DMS 273 treated with DMSO at 0.1 percent for 48 hours (cell line): ENCODE measurements at regions not wholly inside any gene's neighbourhood (a gene's known extent, or its start where the extent isn't known, plus 50 kb on each side); places are given as distances from the start of the nearest gene placed in this dataset.
"Not testable (repeated sequence)": the region's sequence is repeated elsewhere in the genome, so short reads cannot be mapped to it uniquely, and the experiment has no call there.

Experiments used
- DNase-seq: peaks from one replicate; lab custom pipeline; 2025; lab: John Stamatoyannopoulos, UW

DNA sequence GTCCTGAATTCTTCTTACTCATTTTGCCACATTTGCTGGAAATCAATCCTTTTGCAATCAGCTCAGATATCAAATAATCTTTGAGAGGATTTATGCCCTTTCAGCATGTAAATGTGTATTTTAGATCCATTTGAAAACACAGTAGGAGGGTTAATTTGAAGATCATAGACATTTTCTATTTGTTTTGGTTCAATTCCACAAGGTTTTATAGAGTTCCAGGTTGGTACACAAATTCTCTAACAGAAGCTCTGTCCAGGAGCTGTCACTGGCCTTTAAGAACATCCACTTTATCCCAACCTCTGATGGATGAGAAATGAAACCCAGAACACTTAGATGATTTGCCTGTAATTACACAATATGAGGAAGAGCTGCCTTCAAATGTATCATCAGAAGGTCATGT, 157.3 kb upstream of the CHAC2 start:
- DNase-seq = no peak

DNA sequence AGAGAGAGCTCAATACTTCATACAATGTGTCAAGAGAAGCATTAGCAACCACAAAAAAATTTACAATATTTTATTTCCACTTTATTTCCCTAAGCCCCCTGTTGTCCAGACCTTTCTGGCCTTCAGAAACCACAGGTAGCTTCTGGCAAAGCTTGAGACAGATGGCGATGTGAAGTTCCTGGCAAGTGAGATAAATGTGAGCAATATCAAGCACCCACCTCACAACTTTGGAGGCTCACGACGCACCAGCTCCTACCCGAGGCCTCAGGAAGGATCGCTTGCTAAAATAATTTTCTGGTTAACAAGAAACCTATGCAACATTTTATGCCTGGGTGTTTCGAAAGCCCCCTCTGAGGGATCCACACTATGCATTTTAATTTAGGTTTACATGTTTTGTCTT, 158.1 kb upstream of the CHAC2 start:
- peak; percentile 57 for DNase-seq

DNA sequence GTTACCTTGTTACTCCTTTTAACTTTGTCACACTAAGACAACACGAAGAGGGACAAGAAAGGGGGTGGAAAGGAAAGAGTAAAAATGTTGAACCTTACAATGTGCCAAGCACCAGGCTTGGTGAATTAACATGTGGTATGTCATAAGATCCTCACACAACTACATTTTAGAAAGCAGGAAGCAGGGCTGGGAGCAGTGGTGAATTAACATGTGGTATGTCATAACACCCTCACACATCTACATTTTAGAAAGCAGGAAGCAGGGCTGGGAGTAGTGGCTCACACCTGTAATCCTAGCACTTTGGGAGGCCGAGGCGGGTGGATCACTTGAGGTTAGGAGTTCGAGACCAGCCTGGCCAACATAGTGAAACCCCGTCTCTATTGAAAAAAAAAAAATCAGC, 159.3 kb upstream of the CHAC2 start:
- no peak for DNase-seq

DNA sequence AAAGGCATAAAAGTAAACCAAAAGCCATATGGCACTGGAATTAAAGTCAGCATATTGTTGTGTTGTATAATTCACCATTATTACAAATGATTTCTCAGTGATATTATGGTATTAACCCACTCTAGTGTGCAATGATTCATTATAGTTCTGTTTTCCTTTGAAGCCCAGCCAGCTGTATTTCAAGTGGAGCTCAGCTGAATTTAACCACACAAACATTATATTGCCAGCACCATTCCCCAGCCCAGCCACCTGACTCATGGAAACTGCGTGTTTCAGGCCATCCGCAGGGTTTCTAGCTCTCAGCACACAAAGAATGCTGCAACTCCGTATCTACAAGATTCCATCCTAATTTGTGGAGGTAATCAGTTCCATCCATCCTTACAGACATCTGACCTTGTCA, 166.8 kb upstream of the CHAC2 start:
- peak; percentile 16 for DNase-seq

DNA sequence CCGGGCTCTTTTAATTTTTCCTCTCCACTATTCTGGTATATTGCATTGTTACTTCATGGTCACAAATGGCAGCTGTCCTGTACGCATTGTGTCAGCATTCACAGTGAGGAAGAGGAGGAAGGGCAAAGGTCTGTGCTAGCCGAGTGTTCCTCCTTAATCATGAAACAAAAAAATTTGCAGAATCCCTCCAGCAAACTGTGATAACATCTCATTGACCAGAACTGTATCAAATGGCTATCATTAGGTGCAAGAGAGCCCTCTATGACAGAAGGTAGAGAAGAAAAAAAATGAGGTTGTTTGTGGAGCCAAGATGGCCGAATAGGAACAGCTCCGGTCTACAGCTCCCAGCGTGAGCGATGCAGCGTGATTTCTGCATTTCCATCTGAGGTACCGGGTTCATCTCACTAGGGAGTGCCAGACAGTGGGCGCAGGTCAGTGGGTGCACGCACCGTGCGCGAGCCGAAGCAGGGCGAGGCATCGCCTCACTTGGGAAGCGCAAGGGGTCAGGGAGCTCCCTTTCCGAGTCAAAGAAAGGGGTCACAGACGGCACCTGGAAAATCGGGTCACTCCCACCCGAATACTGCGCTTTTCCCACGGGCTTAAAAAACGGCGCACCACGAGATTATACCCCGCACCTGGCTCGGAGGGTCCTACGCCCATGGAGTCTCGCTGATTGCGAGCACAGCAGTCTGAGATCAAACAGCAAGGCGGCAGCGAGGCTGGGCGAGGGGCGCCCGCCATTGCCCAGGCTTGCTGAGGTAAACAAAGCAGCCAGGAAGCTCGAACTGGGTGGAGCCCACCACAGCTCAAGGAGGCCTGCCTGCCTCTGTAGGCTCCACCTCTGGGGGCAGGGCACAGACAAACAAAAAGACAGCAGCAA, 180.6 kb upstream of the CHAC2 start:
- DNase-seq = not testable (repeated sequence)

DNA sequence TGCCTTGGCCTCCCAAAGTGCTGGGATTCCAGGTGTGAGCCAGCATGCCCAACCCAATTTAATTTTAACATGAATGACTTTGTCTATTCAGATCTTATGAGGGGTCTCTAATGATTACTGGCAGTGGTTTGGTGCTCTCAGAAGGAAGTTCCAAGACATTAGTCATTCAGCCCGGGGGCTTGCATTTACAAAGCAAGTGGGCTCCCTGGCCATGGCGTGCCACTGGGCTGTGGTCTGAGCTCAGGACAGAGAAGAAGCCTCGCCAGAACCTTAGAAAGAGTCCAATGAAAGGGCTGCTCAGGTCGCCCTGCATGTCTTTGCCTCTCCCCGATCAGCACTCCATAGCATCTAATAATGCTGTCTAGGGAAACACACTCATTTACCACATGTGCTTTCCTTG, 182.6 kb upstream of the CHAC2 start:
- no peak for DNase-seq

DNA sequence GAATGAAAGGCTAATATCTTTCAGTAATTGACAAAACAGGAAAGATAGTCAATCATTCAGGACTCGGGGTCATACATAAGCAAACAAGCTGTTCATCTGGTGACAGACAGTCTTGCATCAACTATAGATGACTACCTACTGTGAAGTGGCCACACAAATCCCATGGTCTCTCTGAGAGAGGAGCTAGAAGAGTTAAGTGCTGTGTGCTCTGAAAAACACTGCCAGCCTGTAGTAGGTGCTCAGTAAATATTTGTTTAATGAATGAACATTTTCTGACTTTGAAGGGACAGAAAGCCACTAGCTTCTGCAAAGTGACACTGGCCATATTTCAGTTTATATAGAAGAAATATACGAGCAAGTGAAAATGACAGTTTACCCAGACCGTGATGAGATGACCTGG, 184.0 kb upstream of the CHAC2 start:
- no peak for DNase-seq

DNA sequence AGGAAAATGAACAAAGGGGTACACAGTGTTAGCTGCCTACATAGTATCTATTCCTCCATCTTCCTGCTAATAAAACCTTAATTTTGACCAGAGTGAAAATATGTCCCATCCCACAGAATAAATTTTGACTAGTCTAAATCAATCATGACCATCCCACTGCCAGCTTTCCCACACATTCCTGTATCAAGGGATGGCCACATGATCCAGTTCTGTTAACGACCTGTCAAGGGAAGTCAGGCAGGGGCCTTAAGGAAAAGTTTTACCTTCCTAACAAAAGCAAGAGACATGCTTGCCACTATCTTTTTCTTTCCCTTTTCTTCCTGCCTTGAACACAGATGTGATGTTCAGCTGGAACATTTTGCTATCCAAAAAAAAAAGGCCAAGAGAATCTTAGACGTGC, 185.0 kb upstream of the CHAC2 start:
- DNase-seq = no peak

DNA sequence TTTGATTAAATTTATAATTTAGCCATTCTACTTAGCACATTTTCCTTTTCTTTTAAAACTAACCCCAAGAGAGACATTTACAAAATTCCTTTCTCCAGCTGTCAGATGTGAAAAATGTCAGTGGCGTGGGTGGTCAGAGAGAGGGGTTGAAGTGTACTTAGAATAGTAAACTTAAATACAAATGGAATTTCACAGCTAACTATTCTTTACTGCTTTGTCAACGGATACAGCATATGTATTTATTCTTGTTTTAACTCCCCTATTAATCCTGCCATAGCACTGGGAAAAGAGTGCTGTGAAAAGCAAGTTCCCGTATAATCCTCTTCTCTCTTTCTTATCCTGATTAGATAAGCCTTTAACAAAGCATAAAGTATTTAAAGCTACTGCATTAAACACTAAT, 191.4 kb upstream of the CHAC2 start:
- DNase-seq = no peak

DNA sequence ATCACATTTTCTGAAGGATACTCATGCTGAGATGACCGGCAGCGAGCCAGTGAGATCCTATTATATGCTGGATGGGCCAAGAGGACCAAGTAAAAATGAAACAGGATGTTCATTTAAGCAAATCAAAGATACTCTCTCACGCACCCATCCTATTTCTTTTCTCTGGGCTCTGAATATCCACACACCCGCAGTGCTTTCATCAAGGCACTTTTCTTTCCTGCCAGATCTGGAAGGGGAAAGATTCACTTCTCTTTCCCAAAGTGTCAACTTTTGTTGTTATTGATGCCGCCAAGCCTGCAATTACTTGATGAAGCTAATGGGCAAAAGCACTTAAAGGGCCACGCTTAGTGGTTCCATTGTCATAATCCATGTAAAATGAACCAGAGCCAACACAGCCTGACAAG, 191.9 kb upstream of the CHAC2 start:
- DNase-seq = no peak

DNA sequence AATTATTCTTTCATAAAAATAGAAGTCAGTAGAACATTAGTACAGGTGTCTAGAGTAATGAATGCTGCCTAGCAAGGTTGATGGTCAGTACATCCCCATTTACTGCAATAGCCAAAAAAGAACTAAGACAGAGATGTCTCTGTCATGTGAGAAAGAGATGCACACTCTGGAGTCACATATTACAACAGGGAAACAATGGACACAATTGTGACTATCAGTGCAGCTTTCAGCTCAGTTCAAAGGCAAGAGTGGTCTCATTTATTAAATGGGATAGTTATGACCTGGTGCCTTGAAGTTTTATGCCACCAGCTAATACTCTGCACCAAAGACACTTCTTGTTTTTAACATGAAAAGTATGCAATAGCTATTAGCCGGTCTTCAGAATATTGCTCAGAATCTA, 194.9 kb upstream of the CHAC2 start:
- DNase-seq = no peak

DNA sequence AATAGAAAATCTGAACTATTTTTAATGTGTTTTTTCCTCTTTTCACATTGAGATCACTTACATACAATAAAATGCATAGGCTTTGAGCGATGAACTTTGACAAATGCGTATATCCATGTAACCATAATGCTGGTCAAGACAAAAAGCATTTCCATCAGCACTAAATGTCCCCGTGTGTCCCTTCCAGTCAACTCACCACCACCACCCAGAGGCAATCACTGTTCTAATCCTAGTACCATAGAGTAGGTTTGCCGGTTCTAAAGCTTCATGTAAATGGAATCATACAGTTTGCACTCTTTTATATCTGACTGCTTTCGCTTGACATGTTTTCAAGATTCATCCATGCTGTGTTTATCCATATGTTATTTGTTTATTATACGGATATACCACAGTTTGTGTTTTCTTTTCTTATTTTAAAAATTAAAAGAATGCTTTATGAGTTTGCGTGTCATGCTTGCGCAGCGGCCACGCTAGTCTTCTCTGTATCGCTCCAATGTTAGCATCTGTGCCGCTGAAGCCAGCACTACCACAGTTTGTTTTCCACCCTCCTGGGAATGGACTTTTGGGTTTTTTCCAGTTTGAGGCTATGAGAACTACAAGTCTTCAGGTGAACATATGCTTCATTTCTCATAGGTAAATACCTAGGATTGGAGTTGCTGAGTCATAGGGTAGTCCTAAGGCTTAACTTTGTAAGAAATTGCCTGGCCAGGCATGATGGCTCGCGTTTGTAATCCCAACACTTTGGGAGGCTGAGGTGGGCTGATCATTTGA, 197.5 kb upstream of the CHAC2 start:
- DNase-seq = peak; percentile 75

DNA sequence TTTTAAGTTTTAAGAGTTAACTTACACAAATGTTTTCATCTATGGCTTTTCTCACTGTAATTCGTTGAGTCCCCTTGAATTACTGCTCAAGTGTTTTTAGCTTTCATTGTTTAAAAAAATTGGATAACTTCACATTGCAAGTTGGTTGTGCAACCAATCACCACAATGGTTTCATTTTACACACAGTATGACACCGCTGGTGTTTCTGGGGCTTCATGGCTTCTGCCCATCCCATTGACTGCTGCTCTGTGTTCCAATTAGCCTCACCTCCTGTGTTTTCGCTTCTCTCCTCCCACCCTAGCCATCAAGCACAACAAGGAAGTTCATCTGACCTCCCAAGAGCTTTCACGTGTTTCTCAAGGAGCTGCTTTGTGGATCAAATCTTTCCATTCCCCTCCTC, 199.1 kb upstream of the CHAC2 start:
- peak; percentile 81 for DNase-seq

DNA sequence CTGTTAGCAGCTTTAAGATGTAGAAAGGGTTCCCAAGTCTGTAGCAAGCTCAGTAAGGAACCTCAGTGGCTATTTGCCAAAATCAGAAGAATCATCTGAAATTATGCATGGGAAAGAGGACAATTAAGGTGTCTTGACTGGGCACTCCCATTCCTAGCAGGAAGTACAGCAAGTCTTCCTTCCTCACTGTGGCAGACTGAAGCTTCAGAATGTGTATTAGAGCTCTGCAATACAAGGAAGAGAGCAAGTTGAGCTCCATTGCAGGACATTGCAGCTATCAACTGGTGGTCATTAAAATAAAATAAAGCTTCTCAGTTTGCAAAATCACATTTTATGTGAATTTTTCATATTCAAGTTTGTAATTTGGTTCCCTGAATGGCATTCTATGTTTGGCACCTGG, 200.5 kb upstream of the CHAC2 start:
- DNase-seq = no peak

DNA sequence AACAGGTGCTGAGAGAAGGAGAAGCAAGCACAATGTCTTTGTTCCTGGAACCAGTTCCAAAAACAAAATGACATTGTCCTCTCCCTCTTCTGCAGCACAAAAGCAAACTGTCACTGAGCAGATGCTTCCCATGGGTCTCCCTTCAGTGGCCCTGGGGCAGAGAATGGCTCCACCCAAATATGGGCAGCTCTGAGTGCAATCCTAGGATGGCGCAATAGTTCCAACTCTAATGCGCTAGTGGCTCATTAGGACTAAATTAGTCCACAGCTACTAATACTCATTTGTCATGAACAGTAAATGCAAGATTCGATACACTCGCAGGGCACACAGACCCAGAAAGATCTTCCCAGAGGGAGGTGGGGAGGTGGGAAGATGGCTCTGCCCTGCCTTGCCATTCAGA, 205.2 kb upstream of the CHAC2 start:
- DNase-seq = no peak

DNA sequence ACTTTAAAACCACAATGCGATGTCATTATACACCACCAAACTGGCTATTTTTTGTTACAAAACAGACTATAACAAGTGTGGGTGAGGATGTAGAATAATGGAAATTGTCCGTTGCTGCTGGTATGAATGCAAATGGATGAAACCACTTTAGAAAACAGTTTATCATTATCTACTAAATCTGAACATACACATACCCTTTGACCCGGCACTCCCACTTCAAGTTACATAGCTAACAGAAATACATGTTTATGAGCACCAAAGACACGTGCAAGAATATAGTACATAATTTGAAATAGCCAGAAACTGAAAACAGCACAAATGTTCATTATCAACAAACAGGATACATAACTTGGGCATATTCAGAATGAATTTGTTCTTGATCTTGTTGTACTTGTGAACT, 206.4 kb upstream of the CHAC2 start:
- DNase-seq = no peak

DNA sequence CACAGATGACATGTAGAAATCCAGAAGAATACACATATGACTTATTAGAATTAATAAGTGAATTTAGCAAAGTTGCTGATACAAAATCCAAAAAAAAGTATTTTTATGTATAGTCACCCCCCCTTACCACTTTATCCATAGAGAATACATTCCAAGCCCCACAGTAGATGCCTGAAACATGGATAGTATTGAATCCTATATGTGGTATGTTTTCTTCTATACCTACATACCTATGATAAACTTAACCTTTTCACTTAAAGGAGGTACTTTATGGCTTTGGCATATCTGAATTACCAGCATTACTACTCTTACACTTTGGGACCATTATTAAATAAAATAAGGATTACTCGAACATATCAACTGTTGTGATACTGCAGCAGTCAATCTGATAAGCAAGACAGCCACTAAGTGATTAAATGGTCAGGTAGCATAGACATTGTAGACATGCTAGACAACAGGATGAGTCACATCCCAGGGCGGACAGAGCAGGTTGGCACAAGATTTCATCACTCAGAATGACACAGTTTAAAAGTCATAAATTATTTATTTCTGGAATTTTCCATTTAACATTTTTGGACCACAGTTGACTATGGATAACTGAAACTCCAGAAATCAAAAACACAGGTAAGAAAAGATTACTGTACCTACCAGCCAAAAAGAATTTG, 208.2 kb upstream of the CHAC2 start:
- no peak for DNase-seq

DNA sequence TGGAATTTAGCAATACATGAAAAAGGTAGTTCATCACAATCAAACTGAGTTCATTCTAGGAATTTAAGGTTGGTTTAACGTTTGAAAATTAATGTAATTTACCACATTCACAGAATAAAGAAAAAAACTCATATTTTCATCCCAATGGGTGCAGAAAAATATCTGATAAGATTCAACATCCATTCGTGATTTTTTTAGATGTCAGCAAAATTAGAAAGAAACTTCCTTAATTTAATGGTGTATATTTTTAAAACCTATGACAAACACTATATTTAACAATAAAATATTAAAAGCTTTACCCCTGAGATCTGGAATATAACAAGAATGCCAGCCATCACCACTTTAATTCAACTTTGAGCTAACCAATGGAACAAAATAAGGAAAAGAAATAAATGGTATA, 208.7 kb upstream of the CHAC2 start:
- no peak for DNase-seq

DNA sequence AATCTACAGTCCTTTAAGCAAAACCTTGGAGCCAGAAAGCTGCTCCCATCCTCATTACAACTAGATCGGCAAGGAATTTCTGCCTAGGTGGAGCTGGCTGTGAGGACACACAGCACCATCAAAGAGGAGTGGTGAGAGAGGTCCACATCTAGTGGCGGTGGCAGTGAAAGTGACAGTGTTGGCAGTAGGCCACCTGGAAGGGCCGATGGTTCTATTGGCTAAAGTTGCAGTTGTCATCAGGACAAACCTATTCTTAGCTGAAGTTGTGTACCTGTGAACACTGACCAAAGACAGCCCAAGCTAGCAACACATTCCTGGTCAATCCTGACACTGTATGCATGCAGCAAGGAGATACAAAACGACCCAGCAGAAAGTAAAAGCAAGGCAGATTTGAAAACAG, 218.1 kb upstream of the CHAC2 start:
- no peak for DNase-seq

DNA sequence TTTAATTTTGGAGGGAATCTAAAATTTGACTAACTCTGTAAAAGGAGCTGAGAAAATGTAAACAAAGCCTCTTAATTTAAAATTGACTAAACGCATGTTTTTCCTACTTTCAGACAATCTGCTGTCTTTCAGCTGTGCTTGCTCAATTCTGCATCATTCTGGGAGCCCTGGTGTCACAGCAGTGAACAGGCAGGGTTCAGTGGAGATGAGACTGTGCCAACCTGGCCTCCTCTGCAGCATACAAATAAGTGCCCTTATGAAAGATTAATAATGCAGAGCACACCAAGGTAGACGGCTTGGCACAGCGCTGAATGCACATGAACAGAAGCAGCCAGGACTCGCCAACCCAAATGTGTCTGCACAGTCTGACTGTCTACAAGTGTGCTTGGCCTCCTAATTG, 222.0 kb upstream of the CHAC2 start:
- DNase-seq = peak; percentile 62

DNA sequence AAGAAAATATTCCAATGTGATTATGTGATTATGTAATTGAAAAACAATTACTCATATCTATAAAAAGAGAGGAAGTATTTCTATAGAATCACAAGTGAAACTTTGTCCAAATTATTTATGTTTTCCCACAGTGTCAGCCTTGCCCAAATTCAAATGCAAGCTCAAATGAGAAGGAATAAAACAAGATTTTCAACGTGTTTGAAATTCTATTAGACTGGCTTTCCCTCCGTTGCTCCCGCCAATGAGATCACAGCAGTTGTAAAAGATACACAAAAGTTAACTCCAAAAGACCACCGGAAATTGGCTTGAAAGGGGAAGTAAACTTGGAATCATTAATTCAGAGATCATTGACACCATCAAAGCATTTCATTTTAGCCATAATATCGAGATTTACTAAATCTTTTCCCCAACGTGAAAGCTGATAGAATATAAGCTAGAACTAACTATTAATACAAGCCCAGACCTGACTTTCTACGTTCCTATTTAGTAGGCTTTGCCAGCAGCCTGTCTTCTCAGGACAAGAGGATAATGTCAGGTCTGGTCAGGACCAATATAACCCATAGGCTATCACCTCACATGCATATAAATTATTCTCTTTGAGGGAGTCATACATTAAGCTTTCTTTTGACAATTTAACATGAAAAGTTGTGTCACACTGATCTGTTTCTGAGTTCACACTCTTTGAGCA, 222.6 kb upstream of the CHAC2 start:
- peak; percentile 62 for DNase-seq

DNA sequence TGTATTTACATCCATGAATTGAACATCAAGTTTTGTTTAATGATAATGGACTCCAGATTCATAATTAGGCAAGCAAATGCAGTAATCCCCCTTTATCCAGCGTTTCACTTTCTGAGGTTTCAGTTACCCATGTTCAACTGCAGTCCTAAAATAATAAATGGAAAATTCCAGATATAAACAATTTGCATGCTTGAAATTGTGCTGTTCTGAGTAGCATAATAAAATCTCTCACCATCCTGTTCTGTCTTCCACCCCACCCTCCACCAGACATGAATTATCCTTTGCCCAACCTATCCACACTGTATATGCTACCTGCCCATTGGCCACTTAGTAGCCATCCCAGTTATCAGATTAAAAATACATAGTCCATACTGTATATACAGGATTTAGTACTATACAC, 224.5 kb upstream of the CHAC2 start:
- DNase-seq = no peak
